SJCRH30 (cell line): ENCODE measurements at regions not wholly inside any gene's neighbourhood (a gene's known extent, or its start where the extent isn't known, plus 50 kb on each side); places are given as distances from the start of the nearest gene placed in this dataset.
"Not testable (repeated sequence)": the region's sequence is repeated elsewhere in the genome, so short reads cannot be mapped to it uniquely, and the experiment has no call there.

Experiments used
- DNase-seq, 2 experiments: peaks; one replicate each; pipeline ENCODE4 v3.0.0-alpha.2; 2015 to 2020
- H3K27ac ChIP-seq: fragments of 250-450 bp; sonication (Bioruptor Pico); 2 replicates; pipeline ENCODE4 v1.5.1; 2020; ENCODE audit warnings: mild to moderate bottlenecking, moderate library complexity
- H3K27me3 ChIP-seq: fragments of 250-450 bp; sonication (Bioruptor Pico); 2 replicates; pipeline ENCODE4 v1.5.1; 2020; ENCODE audit warnings: mild to moderate bottlenecking, moderate library complexity
- H3K36me3 ChIP-seq: fragments of 250-450 bp; sonication (Bioruptor Pico); 2 replicates; pipeline ENCODE4 v1.5.1; 2020; ENCODE audit warnings: mild to moderate bottlenecking, moderate library complexity
- H3K4me1 ChIP-seq: fragments of 250-450 bp; sonication (Bioruptor Pico); 2 replicates; pipeline ENCODE4 v1.5.1; 2020; ENCODE audit warnings: mild to moderate bottlenecking, moderate library complexity
- H3K4me3 ChIP-seq: fragments of 250-450 bp; sonication (Bioruptor Pico); 2 replicates; pipeline ENCODE4 v1.5.1; 2020; ENCODE audit warnings: mild to moderate bottlenecking, moderate library complexity
- H3K9me3 ChIP-seq: fragments of 250-450 bp; sonication (Bioruptor Pico); replicated peaks from 2 replicates; pipeline ENCODE4 v1.5.1; 2020; ENCODE audit warnings: mild to moderate bottlenecking, moderate library complexity

GRCh38 chr4:75180790-75181776 lies 248.2 kb downstream of the PARM1 start:
- Histone ChIP-seq H3K27me3 (no peaks in the 10 kb centered on the region), H3K4me1 (peaks cover 10% of the 10 kb centered on the region; the same call in 1 of the 2 replicates), H3K9me3 (0 out of 2 replicates have a peak, but pooled peaks cover 6% of the 10 kb centered on the region), H3K4me3 (peak overlapping the region; percentile 20), H3K27ac (peak overlapping the region; percentile 55), H3K36me3 (no peaks in the 10 kb centered on the region)
- DNase-seq: peak; percentile 62 to 68

DNA sequence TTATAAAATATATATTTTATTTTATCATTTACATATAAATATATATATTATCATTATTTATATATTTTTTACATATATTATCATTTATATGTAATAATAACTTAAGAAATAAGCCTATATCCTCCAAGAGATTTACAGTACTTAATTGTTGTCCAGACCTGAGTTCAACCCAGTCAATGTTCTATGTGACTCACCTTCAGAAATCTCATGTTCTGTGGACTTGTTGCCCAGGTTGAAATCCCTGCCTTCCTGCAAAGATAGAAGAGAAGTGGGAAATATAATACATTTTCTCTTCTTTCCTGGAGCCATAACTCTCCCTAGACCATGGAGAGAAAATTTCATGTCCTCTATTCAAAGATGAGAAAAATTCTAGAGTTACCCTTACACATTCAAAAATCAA lies 247.3 kb downstream of the PARM1 start:
- Histone ChIP-seq H3K27ac (peak overlapping the region; percentile 55; the same call in 1 of the 2 replicates), H3K4me1 (peaks cover 10% of the 10 kb centered on the region; the same call in 1 of the 2 replicates), H3K4me3 (no peak overlapping the region), H3K9me3 (0 out of 2 replicates have a peak, but pooled peaks cover 6% of the 10 kb centered on the region), H3K27me3 (no peaks in the 10 kb centered on the region), H3K36me3 (no peaks in the 10 kb centered on the region)
- DNase-seq: no peak

DNA sequence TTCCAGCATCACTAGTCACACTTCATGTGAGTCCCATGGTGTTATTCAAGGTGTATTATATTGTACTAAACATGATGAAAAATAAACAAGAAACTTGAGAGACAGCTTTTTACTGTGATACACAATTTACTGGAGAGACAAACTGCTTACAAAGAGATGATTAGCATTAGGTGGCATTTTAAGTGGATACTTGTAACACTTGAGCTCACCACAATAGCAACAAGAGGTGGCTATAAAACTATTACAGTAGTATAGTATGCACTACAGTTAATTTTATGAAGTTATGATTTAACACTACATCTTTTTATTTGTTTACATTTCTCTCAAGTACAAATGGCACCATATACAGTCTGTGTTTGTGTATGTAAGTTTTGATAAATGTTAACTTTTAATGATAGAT lies 246.6 kb downstream of the PARM1 start:
- Histone ChIP-seq H3K27me3 (no peaks in the 10 kb centered on the region), H3K4me1 (peaks cover 10% of the 10 kb centered on the region; the same call in 1 of the 2 replicates)
- no peak for DNase-seq

DNA sequence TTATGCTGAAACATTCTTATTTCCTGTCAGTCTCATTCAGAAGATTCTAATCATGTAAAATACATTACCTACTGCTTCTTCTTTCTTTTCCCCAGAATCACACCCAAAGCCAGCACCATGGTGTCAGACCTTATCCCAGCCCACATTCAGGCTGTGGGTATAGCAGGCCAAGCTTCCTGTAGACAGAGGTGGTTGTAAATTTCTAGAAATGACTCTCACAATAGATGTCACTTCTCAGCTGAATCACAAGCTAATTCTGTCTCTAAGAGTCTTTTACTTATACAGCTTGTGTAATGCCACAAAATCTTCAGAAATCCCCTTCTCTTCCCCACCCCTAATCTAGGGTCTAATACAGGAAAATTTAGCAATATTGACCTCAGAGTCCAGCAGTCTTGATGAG lies 239.6 kb downstream of the PARM1 start:
- Histone ChIP-seq H3K4me1 (peaks cover 30% of the 10 kb centered on the region), H3K36me3 (no peaks in the 10 kb centered on the region), H3K4me3 (no peak overlapping the region), H3K9me3 (no peaks in the 10 kb centered on the region), H3K27ac (no peak overlapping the region), H3K27me3 (no peaks in the 10 kb centered on the region)
- no peak for DNase-seq

More for the DNA sequence above, 246.6 kb downstream of the PARM1 start:
- no peaks in the 10 kb centered on the region for H3K36me3 ChIP-seq
- H3K27ac ChIP-seq: no peak overlapping the region
- 0 out of 2 replicates have a peak, but pooled peaks cover 6% of the 10 kb centered on the region for H3K9me3 ChIP-seq
- H3K4me3 ChIP-seq: no peak overlapping the region

GRCh38 chr4:75169427-75169826 lies 236.5 kb downstream of the PARM1 start:
- Histone ChIP-seq H3K4me1 (peaks cover 30% of the 10 kb centered on the region), H3K27ac (peak overlapping the region; percentile 71), H3K36me3 (no peaks in the 10 kb centered on the region), H3K27me3 (no peaks in the 10 kb centered on the region), H3K9me3 (peaks cover 9% of the 10 kb centered on the region), H3K4me3 (no peak overlapping the region)
- DNase-seq: peak; percentile 65 to 94

- Histone ChIP-seq H3K9me3 (peaks cover 9% of the 10 kb centered on the region), H3K4me3 (no peak overlapping the region), H3K27me3 (no peaks in the 10 kb centered on the region), H3K36me3 (no peaks in the 10 kb centered on the region), H3K4me1 (peaks cover 30% of the 10 kb centered on the region), H3K27ac (peak overlapping the region; percentile 71)
- no peak for DNase-seq
Measured at GRCh38 chr4:75169020-75169419, 236.1 kb downstream of the PARM1 start.

- Histone ChIP-seq H3K4me3 (no peak overlapping the region), H3K27ac (peak overlapping the region; percentile 71), H3K4me1 (peaks cover 30% of the 10 kb centered on the region), H3K36me3 (no peaks in the 10 kb centered on the region), H3K9me3 (peaks cover 9% of the 10 kb centered on the region), H3K27me3 (no peaks in the 10 kb centered on the region)
- no peak for DNase-seq
Measured at GRCh38 chr4:75168548-75168947, 235.6 kb downstream of the PARM1 start.

DNA sequence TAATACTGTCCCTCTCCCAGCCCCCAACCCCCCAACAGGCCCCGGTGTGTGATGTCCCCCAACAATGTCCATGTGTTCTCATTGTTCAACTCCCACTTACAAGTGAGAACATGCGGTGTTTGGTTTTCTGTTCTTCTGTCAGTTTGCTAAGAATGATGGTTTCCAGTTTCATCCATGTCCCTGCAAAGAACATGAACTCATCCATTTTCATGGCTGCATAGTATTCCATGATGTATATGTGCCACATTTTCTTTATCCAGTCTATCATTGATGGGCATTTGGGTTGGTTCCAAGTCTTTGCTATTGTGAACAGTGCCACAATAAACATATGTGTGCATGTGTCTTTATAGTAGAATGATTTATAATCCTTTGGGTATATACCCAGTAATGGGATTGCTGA lies 232.2 kb downstream of the PARM1 start:
- DNase-seq, H3K27ac ChIP-seq, H3K4me3 ChIP-seq, H3K9me3 ChIP-seq, H3K27me3 ChIP-seq, H3K36me3 ChIP-seq: not testable (repeated sequence)
- peaks cover 18% of the 10 kb centered on the region for H3K4me1 ChIP-seq

DNA sequence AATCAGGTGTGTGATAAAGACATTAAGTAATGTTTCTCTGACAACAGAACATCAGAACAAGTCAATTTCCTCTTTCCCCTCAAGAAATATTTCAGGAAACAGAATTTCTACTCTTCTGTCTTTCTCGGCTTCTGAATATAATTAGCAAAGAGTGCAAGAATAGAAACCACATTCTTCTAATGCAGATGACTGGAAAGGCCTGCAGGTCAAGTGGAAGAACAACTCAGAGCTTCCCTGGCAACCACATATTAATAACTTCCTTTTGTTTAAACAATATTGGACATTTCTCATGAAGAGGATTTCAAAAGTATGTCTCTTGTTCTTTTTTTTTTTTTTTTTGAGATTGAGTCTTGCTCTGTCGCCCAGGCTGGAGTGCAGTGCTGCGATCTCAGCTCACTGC lies 225.5 kb downstream of the PARM1 start:
- DNase-seq: no peak
- H3K4me1 ChIP-seq: no peaks in the 10 kb centered on the region
- H3K36me3 ChIP-seq: no peaks in the 10 kb centered on the region
- peaks cover 7% of the 10 kb centered on the region; the same call in 1 of the 2 replicates for H3K9me3 ChIP-seq
- H3K4me3 ChIP-seq: no peak overlapping the region
- H3K27me3 ChIP-seq: no peaks in the 10 kb centered on the region
- H3K27ac ChIP-seq: no peak overlapping the region

GRCh38 chr4:75154994-75155393 lies 222.1 kb downstream of the PARM1 start:
- no peak overlapping the region for H3K4me3 ChIP-seq
- DNase-seq: no peak
- H3K9me3 ChIP-seq: peaks cover 7% of the 10 kb centered on the region; the same call in 1 of the 2 replicates
- no peaks in the 10 kb centered on the region for H3K4me1 ChIP-seq
- no peak overlapping the region for H3K27ac ChIP-seq
- H3K27me3 ChIP-seq: no peaks in the 10 kb centered on the region
- H3K36me3 ChIP-seq: no peaks in the 10 kb centered on the region

DNA sequence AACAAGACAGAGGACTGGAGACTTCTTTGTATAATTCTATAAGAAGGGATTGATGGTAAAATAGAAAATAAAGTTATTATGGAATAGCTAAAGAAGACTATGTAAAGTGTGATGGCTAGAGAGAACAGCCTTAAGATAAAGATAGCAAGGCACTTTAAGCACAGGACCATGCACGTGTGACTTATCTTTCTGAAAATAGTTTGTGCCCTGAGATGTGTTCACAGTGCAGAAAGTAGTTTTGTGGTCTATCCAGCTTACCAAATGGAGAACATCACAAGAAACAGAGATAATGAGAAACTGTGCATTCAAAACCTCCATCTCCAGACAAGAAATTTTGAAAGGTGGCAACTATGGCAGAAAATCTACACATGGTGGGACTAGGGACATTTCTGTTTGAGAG lies 213.3 kb downstream of the PARM1 start:
- Histone ChIP-seq H3K27ac (no peak overlapping the region), H3K27me3 (no peaks in the 10 kb centered on the region), H3K4me3 (no peak overlapping the region), H3K4me1 (no peaks in the 10 kb centered on the region; the same call in 1 of the 2 replicates), H3K9me3 (no peaks in the 10 kb centered on the region), H3K36me3 (no peaks in the 10 kb centered on the region)
- DNase-seq: no peak

GRCh38 chr4:75144475-75144874 lies 211.6 kb downstream of the PARM1 start:
- no peaks in the 10 kb centered on the region for H3K9me3 ChIP-seq
- no peaks in the 10 kb centered on the region; the same call in 1 of the 2 replicates for H3K4me1 ChIP-seq
- H3K4me3 ChIP-seq: no peak overlapping the region
- H3K36me3 ChIP-seq: no peaks in the 10 kb centered on the region
- no peak overlapping the region for H3K27ac ChIP-seq
- DNase-seq: no peak
- no peaks in the 10 kb centered on the region for H3K27me3 ChIP-seq

DNA sequence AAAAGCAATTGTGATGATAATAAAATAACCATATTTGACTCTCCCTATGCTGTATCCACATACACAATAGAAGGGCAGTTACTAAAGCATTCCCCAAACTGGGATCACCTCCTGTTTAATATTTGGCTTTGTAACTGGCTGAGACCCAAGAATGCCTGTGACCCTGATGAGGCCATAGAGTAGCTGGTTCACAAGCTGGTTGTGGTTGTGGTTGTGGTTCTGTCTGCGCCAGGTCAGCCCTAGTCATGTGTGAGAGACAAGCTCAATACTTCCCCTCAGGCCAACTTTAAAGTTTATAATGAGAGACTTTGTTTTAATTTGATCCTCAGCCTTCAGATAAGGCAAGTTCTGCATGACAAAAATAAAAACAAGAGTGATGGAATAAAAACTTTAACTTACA lies 209.9 kb downstream of the PARM1 start:
- Histone ChIP-seq H3K36me3 (no peaks in the 10 kb centered on the region), H3K9me3 (no peaks in the 10 kb centered on the region), H3K27me3 (no peaks in the 10 kb centered on the region), H3K27ac (no peak overlapping the region), H3K4me3 (no peak overlapping the region), H3K4me1 (no peaks in the 10 kb centered on the region; the same call in 1 of the 2 replicates)
- peak; percentile 54 to 56 for DNase-seq

DNA sequence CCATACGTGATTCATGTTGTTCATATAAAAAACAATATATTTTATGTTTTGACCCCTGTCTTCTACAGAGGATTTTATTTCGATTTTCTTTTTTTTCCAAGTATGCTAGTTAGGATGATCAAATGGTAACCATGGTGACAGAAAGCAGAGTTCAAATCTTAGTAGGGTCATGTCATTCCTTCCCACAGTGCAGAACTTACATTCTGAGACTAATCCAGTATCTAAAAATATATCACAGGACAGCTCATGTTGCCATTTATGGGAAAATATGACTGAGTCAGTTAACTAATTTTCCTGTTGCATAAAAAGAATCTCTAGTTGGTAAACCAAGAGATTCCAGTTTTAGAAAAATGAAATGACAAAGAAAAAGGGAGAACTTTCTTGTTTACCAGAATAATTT lies 209.5 kb downstream of the PARM1 start:
- Histone ChIP-seq H3K4me1 (no peaks in the 10 kb centered on the region; the same call in 1 of the 2 replicates), H3K27me3 (no peaks in the 10 kb centered on the region), H3K36me3 (no peaks in the 10 kb centered on the region), H3K4me3 (no peak overlapping the region), H3K27ac (no peak overlapping the region), H3K9me3 (no peaks in the 10 kb centered on the region)
- no peak for DNase-seq

GRCh38 chr4:75141162-75141561 lies 208.2 kb downstream of the PARM1 start:
- no peaks in the 10 kb centered on the region; the same call in 1 of the 2 replicates for H3K4me1 ChIP-seq
- H3K36me3 ChIP-seq: no peaks in the 10 kb centered on the region
- no peaks in the 10 kb centered on the region for H3K9me3 ChIP-seq
- DNase-seq: peak; percentile 13 to 35
- no peaks in the 10 kb centered on the region for H3K27me3 ChIP-seq
- H3K4me3 ChIP-seq: no peak overlapping the region
- H3K27ac ChIP-seq: no peak overlapping the region
